Spinal cord (tissue), 9 donors: ENCODE measurements at regions not wholly inside any gene's neighbourhood (a gene's known extent, or its start where the extent isn't known, plus 50 kb on each side); places are given as distances from the start of the nearest gene placed in this dataset.

ENCODE experiments used
- DNase-seq, 6 donors: peaks; one replicate each; pipeline versions ENCODE4 v3.0.0 to v3.0.0-alpha.2; 2013 to 2015; ENCODE audit warnings: low spot score in 6 of 6, low read depth in 4 of 6
- H3K27ac ChIP-seq: one replicate; pipeline ENCODE4 v1.5.1; 2013; ENCODE audit warnings: low read depth, low read length, control low read depth
- H3K27me3 ChIP-seq: one replicate; pipeline ENCODE4 v1.6.1; 2013; ENCODE audit warnings: low read length; ENCODE audit not compliant: control insufficient read depth, insufficient read depth
- H3K36me3 ChIP-seq: one replicate; pipeline ENCODE4 v1.6.1; 2013; ENCODE audit warnings: low read length; ENCODE audit not compliant: control insufficient read depth, insufficient read depth
- H3K4me1 ChIP-seq: one replicate; pipeline ENCODE4 v1.6.1; 2013; ENCODE audit warnings: low read length; ENCODE audit not compliant: control insufficient read depth, insufficient read depth
- H3K4me3 ChIP-seq: one replicate; pipeline ENCODE4 v1.5.1; 2013; ENCODE audit warnings: low read depth, low read length, control low read depth
- H3K9me3 ChIP-seq: one replicate; pipeline ENCODE4 v1.6.1; 2013; ENCODE audit warnings: low read length; ENCODE audit not compliant: control insufficient read depth, insufficient read depth
- WGBS: methylation state at CpG from one replicate; pipeline ENCODE4 v1.1.5; 2013; ENCODE audit warnings: missing lambda C conversion rate; ENCODE audit not compliant: insufficient coverage; 5-methylcytosine and 5-hydroxymethylcytosine counted together
- donor health status: healthy.

GRCh38 chr20:57807401-57808263 is 97.8 kb upstream of the PMEPA1 start:
- H3K27me3 ChIP-seq: no peaks in the 10 kb centered on the region
- H3K4me3 ChIP-seq: no peak overlapping the region
- H3K36me3 ChIP-seq: no peaks in the 10 kb centered on the region
- WGBS: 85% methylated on average over 8 of the region's 11 CpGs
- no peak overlapping the region for H3K27ac ChIP-seq
- H3K9me3 ChIP-seq: no peaks in the 10 kb centered on the region
- DNase-seq: no peak
- H3K4me1 ChIP-seq: peaks cover 31% of the 10 kb centered on the region

DNA sequence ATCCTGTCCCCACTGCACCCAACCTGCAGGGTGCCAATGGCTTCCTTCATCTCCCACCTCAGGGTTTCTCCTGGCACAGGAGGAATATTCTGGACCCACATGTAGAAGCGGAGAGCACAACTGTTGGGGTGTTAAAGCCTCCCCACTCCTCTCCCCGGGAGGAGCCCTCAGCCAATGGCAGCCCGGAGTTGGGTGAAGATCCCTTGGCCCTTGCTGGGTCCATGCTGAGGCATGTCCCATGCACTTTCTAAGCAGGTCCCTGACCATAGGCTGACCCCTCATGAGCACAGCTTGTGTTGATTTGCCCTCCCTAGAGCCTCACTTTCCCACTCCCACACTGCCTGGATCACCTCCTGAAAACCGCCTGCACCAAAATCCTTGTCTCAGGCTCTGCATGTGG is 97.2 kb upstream of the PMEPA1 start:
- no peak for DNase-seq
- no peaks in the 10 kb centered on the region for H3K36me3 ChIP-seq
- no peak overlapping the region for H3K4me3 ChIP-seq
- peaks cover 31% of the 10 kb centered on the region for H3K4me1 ChIP-seq
- H3K9me3 ChIP-seq: no peaks in the 10 kb centered on the region
- no peaks in the 10 kb centered on the region for H3K27me3 ChIP-seq
- no peak overlapping the region for H3K27ac ChIP-seq
- 94% methylated on average over 4 of the region's 4 CpGs for WGBS

GRCh38 chr20:57806476-57806875 is 96.7 kb upstream of the PMEPA1 start:
- H3K4me3 ChIP-seq: no peak overlapping the region
- H3K27me3 ChIP-seq: no peaks in the 10 kb centered on the region
- 90% methylated on average over 6 of the region's 6 CpGs for WGBS

DNA sequence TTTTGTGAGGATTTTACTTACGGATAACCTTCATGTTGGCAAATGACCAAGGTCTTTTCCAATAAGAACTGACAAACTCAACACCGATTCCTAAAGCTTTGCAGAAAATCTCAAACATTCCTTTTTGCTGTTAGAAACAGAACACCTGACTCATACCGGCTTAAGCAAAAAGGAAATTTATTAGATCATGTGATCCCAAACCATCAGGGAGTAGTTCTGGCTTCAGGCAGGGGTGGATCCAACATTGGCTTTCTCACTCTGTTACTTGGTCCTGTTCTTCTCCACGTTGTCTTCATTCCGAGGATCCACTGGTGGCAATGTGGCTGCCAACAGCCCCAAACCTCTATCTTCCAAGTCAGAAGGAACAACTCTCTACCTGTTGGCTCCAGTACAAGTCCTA is 95.9 kb upstream of the PMEPA1 start:
- H3K36me3 ChIP-seq: no peaks in the 10 kb centered on the region
- H3K4me1 ChIP-seq: peaks cover 21% of the 10 kb centered on the region
- DNase-seq: no peak
- H3K27ac ChIP-seq: no peak overlapping the region
- no peaks in the 10 kb centered on the region for H3K9me3 ChIP-seq
- no peaks in the 10 kb centered on the region for H3K27me3 ChIP-seq
- 100% methylated on average over 3 of the region's 5 CpGs for WGBS
- no peak overlapping the region for H3K4me3 ChIP-seq

More at GRCh38 chr20:57806476-57806875, 96.7 kb upstream of the PMEPA1 start:
- no peaks in the 10 kb centered on the region for H3K36me3 ChIP-seq
- H3K4me1 ChIP-seq: peaks cover 29% of the 10 kb centered on the region
- no peak for DNase-seq
- H3K9me3 ChIP-seq: no peaks in the 10 kb centered on the region
- no peak overlapping the region for H3K27ac ChIP-seq

DNA sequence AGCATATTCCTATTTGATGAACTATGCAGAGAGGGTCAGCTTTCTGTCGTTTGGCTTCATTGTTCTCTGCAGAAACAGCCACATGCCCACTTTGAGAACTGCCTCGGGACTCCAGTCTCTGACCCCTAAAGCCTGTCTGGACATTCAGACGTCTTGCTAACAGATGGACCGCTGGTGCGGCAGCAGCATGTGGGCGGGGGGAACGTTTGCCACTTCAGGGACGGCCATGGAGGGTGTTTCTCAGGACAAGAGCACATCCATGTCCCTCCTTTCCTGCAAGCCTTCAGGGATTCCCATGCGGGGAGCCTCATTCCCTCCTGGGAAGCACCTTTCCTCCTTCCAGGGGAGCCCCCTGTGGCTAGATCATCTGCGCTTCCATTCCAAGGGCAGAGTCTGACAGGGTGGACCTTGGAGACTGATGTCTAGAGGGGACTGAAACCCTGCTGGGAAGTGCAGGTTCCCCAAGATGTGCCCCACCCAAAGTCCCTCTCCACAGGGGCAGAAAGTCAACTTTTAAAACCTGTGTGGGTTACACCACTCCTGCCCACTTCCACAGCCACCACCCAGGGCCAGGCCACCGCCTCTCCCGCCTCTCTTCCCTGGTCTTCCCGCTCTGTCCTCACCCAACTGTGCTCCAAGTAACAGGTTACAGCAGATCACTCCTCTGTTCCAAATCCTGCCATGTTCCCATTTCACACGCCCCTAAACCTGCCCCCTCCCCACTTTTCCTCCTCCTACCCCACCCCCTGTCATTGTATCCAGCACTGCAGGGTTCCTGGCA is 94.8 kb upstream of the PMEPA1 start:
- no peak overlapping the region for H3K27ac ChIP-seq
- WGBS: 58% methylated on average over 11 of the region's 14 CpGs
- no peaks in the 10 kb centered on the region for H3K36me3 ChIP-seq
- DNase-seq: no peak
- peaks cover 18% of the 10 kb centered on the region for H3K4me1 ChIP-seq
- no peak overlapping the region for H3K4me3 ChIP-seq
- no peaks in the 10 kb centered on the region for H3K9me3 ChIP-seq
- no peaks in the 10 kb centered on the region for H3K27me3 ChIP-seq

- H3K4me1 ChIP-seq: peaks cover 15% of the 10 kb centered on the region
- no peak overlapping the region for H3K4me3 ChIP-seq
- no peaks in the 10 kb centered on the region for H3K9me3 ChIP-seq
- H3K36me3 ChIP-seq: no peaks in the 10 kb centered on the region
- DNase-seq: no peak
- no peaks in the 10 kb centered on the region for H3K27me3 ChIP-seq
- no peak overlapping the region for H3K27ac ChIP-seq
- WGBS: 80% methylated on average over 10 of the region's 10 CpGs
Measured at GRCh38 chr20:57803508-57804005, 93.7 kb upstream of the PMEPA1 start.

GRCh38 chr20:57802765-57803507 is 93.1 kb upstream of the PMEPA1 start:
- Histone ChIP-seq H3K4me1 (peaks cover 12% of the 10 kb centered on the region), H3K4me3 (no peak overlapping the region), H3K27ac (no peak overlapping the region), H3K9me3 (no peaks in the 10 kb centered on the region), H3K27me3 (no peaks in the 10 kb centered on the region), H3K36me3 (no peaks in the 10 kb centered on the region)
- peak in 1 of 6 donors; percentile 59 for DNase-seq
- WGBS: 84% methylated on average over 9 of the region's 12 CpGs

- Histone ChIP-seq H3K36me3 (no peaks in the 10 kb centered on the region), H3K4me3 (no peak overlapping the region), H3K9me3 (no peaks in the 10 kb centered on the region), H3K4me1 (peaks cover 11% of the 10 kb centered on the region), H3K27me3 (no peaks in the 10 kb centered on the region), H3K27ac (no peak overlapping the region)
- DNase-seq: no peak
- 83% methylated on average over 5 of the region's 5 CpGs for WGBS
Measured at GRCh38 chr20:57801581-57801980, 91.8 kb upstream of the PMEPA1 start.

DNA sequence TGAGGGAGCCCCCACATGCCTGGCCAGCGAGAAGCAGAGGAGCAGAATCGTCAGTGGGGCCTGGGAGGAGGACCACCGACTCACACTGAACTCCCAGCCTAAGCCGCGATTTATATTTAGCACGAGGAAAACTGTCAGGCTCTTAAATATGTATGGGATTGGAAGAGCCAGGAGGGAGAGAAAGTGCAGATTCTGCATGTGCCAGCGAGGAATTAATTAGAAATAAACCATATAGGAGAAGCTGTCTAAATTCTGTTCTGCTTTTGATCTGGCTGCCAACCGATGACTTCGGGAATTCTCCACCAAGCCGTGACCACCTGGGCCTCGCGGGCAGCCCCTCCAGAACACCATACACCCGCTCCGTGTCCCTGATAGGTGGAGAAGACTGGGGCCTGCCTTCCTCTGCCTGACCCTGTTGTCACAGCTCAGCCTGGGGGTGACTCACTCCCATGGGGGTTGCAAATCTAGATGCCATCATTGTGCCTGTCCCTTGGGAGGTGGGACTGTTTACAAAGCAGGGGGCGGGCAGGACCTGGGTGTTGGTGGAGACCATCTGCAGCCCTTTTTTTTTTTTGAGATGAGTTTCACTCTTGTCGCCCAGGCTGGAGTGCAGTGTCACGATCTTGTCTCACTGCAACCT is 91.1 kb upstream of the PMEPA1 start:
- H3K4me1 ChIP-seq: peaks cover 11% of the 10 kb centered on the region
- peak in 2 of 6 donors; percentile 48 to 74 for DNase-seq
- no peaks in the 10 kb centered on the region for H3K27me3 ChIP-seq
- no peak overlapping the region for H3K27ac ChIP-seq
- H3K4me3 ChIP-seq: no peak overlapping the region
- no peaks in the 10 kb centered on the region for H3K9me3 ChIP-seq
- WGBS: 82% methylated on average over 9 of the region's 17 CpGs
- H3K36me3 ChIP-seq: no peaks in the 10 kb centered on the region
